T-helper 2 cell (primary cell): ENCODE measurements at regions not wholly inside any gene's neighbourhood (a gene's known extent, or its start where the extent isn't known, plus 50 kb on each side); places are given as distances from the start of the nearest gene placed in this dataset.

Source experiments
- DNase-seq, 5 experiments: peaks; one replicate each; pipeline versions ENCODE4 v3.0.0 to v3.0.0-alpha.2; 2012 to 2022

DNA sequence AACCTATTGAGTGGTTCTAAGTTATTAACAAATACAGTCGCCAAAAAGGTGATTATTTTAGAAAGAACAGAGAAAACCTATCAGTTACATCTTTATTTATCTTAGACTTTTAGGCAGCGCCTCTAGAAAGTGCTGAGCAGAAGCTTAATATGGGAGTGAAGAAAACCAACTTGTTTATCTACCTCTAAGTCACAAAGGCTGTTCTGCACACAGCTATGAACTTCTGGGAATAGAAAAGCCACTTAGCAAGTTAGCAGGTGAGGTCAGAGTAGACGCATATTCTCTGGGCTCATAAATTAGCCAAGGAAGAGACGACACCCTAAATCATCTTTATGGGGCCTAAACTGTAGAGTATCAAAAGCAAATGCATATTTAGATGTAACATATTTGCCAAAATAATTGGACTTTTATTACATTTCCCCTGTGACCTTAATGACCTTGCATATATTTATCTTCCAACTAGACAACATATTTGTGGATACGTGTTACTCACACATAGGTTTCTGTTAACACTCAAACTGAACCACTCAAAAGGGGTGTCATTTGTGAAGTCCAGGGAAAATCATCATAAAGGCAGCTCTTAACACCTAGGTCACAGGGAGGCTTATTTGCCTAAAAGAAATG, 267.1 kb downstream of the ADGB start:
- no peak for DNase-seq

DNA sequence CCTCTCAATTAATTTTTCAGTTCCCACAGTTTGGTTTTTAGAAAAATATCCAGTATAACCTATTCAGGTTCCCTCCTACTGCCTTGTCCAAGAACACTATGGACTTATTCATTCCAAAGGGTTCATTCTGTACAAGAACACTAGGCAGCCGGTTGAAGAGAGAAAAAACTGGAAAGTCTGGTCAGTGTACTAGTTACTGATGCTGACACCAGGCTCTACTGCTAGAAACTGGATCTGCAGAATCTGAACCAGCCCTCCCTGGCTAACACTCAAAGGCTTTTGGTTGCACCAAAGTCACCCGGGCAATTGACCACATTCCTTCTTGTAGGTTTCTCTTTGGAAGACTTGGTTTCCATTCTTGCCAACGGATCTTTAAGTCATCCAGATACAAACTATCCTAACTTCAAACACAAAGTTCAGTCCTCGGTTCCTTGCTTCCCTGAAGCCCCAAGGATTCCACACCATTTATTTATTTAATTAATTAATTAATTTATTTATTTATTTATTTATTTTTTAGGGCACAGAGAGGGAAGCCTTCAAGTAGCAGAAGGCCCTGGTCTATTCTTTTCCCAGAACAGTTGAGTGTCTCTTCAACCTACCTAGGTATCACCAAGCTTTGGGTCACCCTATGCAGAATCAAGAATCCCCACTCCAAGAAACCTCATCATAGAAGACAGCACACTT, 268.1 kb downstream of the ADGB start:
- no peak for DNase-seq

DNA sequence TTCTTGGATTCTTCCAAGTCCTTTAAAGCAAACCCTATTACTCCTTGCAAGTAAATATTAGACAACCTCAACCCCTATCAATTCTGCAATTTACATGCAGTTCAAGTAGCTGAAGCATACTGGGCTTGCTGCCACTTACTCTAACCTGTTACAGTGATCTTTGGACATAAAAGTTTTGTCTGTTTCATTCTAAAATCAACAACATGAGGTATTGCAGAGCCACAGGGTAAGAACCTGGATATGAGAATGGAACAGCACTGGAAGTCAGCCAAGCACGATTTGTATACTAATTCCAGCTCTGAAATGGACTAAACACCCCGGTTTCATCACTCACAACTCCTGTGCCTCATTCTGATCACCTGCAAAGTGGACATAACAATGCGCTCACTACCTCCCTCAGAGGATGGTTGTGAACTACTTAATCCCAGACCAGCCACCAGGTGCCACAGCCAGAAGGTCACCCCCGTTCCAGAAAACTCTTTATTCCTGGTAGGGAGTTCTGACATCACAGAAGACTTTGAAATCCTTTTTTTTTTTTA, 270.0 kb downstream of the ADGB start:
- DNase-seq = no peak

DNA sequence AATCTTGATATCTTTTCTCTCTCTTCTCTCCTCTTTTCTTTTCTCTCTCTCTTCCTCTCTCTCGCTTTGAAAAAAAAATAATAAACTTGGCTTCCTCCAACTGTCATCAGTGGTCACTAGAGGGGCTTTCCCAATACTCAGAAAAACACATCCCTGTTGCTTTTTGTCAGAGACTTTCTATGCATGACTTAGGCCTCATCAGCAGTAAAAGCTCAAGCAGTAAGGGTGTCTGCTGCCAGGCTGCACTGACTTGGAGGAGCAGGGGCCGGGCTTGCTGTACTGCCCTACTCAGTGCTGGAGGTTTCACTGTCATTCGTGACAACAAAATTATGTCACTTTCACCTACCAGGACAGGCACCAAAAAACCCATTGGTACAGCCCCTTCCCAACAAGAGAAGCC, 272.0 kb downstream of the ADGB start:
- DNase-seq = no peak

DNA sequence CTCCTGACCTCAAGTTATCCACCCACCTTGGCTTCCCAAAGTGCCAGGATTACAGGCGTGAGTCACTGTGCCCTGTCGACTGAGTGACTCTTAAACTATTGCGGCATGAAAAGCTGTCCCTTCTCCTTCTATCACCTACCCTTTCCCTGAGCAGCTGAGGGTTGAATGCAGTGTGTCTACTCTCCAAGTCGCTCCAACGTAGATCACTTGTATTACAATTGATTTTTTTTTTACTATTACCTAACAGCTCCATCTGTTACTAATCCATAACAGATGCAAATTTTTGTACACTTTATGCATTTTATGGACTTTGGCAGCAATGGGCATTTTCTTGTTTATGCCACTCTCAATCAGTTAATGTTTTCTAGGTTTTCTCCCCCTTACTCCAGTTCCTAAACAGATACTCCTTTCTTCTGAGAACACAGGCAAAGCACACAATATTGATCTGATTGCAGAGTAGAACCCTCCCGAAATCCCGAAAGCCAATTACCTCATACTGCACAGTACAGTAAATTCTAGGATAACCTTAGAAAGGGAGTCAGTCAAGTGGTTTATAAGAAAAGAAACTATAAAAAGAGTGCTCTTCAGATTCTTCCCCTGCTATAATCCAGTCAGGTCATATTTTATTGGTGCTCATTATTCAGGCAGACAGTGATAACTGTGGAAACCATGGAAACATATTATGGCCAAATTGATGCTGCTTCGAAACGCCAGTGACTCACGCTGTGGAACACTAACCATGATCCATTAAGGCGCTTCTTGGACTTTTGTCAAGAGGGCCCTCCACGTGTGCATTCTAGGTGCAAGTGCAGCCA, 273.0 kb downstream of the ADGB start:
- DNase-seq = no peak

DNA sequence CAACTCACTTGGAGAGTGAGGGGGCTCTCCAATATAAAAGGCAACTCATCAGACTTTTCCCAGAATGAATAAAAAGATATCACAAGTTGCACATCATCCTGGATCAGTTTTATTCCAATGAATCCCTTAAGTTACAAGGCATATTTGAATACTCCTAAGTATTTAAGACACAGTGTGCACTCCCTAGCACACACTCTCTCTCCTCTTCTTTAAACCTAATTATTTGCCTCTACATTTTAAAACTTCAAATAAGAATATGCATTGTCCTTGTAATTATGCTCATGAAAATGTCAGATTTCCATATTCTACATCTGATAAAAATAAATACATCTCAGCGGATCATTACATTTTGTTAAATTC, 273.6 kb downstream of the ADGB start:
- DNase-seq = no peak

DNA sequence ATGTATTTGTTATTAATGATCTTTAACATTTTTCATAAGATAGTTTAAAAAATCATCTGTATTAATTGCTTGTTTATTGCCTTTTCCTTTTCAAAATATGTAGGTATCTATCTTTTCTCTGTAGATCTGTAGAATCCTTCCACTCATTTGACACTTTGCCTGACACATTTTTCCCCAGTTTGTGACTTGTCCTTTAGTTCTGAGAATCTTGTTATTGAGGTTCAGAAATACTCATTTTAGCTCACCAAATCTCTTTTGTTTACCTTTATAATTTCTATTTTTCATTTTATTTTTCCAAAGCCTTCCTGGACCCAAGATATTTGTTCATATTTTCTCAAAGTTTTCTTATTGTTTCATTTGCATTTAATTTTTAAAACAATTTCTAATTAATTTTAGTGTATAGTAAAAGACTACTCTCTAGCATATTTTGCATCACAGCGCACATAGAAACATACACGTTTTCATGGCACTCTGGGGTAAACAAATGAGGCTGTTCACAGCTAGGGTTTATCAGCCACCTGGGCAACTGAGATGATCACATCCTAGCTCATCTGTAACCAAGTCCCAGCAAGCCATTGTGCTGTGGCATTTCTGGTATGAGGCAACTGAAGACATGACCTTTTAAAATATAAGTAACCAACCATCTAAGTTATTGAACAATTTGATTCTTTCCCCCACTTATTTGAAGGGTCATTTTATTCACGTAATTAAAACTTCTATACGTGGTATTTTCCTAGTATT, 275.7 kb downstream of the ADGB start:
- DNase-seq = no peak

DNA sequence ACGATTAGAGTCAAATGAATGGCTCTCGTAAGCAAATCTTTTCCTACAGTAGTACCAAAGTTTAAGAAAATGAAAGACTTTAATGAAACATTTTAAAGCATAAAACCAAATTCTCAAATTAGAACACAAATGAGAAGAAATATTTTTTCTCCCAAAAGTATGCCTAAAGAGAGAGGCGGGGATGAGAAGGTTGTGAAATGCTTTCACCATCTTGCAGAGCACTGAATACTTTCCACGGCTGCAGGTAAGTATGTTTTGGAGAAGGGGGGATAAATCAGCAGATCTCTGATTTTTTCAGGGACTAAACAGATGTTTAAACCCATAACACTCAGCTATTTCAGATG, 277.1 kb downstream of the ADGB start:
- no peak for DNase-seq

DNA sequence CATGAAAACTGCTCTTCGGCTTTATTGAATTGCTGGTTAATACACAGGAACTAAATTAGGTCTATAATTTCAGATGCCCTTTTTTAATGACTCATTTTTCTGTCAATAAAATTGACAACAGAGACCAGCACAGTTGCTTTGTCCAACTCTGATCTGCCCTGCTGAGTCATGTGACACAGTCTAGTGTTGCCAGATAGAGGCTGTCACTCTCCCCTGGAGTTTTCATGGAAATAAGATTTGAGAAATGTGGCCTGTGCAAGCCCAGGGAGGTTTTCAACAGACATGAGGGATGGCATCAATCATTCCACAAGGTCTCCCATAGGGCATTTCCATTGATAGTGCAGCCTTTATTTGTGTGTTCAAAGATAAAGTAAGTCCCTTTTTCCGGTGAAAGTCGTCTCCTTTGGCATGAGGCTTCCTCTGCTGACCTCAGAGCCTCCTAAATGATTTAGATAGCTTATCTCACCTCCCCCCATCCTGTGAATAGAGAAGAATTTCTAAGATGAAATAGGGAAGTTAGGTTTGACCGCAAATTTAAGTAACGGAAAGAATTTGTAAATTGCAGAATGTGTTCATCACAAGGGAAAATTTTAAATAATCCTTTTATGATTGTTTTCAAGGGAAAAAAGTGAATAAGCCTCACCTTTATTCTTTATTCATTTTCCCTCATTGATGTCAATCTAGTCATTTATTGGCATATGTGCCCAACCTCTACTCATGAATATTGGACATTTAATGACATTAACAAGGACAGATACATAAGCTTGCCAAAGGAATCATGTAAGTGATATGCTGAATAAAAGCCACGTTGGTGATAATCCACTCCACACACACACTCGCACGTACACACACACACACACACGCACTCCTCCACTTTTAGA, 277.7 kb downstream of the ADGB start:
- no peak for DNase-seq

DNA sequence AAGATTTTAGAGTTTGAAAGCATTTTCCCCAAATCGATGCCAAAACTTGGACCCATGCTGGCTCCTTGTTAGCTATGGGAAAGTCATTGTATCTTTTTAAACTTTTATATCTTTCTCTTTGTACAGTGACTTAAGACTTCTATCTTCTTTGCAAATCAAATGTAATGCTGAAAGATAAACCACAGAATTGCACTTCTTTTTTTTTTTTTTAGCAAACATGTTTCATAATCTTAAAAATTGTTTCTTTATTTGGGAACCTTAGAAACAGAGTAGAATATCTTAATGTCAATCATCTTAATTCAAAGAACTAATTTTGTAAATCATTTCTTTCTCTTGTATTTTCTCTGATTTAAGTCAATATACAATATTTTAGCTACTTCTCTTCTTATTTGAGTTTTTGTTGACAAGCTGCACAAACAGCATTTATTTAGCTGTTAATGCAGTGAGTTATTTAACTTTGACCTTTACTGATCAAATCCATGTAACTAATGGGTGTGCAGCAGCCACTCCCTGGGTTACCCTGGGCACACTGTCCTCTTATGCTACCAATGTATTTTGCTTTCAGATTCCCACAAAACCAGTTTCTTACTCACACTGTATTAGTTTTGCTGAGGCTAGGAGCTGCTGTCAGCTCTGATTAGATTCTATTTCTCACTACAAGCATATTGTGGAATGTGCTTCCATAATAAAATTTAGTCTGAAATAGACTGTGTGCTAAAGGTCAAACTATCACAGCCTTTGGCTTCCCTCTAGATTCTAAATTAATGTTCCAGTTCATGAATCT, 279.6 kb downstream of the ADGB start:
- no peak for DNase-seq

DNA sequence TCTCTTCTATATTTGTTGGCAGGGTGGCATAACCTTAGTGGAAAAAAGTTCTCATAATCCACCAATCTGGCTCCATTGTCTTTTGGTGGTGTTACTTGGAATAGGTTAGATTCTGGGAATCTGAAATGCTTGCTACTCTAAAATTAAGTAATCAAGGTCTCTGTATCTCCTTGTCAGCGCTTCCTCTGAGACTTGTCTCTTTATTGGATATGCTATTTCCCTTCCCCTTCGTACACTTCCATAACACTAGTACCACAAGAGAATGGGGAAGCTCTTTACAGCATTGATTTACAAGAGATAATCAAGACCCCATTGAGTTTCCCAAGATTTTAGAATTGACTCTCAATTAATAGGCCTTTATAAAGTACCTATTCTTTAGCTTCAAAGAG, 280.2 kb downstream of the ADGB start:
- no peak for DNase-seq

DNA sequence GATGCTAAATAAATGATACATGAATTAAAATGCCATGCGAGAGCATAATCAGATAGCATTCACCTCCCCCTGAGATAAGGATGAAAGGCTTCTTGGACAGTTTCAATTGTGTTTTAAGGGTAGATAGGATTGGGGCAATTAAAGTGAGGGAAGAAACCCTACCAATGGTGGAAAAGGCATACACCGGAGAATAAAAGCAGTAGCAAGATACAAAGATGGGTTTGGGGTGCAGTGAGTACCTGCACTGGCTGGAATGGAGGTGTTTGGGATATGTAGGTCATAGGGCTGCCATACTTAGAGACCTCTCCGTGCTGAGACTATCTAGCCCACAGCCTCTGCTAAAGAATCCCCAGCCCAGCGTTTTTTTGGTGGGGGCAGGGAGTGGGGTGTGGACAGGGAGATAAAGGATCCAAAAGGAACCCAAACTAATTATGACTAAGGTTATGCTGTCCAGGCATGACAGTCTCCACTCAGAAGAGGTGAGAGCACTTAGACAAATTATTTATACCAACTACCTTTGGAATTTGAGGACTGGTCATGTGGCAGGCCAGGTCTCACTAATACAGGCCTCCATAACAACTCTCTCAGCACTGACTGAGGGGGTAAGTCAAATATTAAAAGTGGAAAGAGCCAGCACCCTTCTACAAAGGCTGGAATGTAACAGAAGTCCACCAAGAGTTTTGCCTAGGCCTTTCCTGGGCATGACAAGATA, 280.8 kb downstream of the ADGB start:
- no peak for DNase-seq

DNA sequence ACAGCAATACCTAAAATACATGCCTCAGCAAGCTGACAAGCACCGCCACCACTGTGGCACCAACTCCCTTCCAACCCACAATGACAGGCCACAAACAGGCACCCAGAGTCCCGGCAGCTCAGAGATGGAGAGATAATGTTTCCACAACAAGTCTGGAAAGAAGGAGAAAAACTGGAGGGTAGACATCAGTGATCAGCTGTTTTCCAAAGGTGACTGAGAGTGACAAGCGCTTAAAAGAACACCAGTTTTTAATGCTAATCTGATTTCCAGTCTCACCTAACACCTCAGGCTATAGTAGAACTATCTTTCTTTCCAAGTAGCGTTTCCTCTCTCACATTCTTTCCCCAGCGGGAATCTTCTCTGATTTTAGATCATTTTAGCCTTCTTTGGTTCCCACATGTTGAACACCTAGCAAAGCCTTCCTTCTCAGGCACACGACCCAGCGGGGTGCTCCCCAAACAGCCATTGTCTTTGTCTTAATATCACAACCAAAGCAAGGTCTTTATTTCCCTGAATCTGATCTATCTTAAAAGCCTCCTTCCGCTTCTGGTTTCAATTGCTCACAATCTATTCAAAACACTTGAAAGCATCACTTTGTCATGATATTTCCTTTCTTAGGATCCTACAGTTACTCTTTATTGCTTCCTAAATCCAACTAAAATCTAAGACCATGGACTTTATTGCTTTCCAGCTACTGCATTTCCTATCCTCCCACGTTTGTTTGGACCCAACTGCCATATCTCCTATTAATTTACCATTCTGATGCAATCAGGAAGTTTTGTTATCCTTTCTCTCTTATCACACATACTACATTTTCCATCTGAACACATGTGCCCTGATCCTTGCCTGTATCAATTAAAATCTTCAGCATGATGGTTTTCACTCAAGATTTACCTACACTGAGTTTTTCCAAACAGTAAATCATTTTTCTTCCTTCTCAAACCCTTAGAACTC, 282.7 kb downstream of the ADGB start:
- DNase-seq = no peak

DNA sequence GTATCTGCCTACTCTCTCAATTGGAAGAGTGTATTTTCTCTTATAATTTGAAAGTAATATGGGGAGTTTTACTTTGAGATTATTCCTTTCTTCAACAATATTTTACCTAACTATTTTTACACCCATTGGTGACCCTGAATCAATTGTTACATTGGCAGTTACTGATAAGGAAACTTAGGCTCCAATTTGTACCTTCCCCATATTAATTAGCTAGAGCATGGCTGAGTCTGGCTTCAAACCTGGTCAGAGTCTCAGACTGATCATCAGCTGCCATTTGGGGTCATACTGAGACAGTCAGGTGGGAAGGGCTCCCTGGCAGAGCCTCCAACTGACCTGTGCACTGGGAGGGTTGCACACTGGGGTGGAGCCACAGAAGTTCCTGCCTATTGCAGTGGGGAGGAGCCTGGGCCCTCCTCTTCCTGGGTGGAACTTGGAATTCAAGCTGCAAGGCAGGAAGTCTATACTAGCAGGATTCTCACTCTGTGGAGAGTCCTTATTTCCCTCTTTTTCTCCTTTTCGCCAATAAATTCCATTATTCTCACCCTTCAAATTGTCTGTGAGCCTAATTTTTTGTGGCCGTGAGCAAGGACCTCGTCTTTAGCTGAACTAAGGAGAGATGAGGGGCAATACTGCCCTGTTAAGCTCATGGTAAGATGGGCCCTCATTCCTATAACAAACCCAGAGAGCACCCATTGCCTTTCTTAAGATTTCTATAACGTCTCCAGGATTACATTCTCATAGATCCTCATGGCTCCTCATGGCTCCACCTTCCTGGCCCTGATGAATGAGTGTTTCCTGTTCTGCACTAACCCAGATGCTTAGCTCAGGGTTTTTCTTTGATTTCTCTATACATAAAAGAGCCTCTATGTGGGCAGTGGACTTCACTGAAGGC, 285.1 kb downstream of the ADGB start:
- DNase-seq = no peak

DNA sequence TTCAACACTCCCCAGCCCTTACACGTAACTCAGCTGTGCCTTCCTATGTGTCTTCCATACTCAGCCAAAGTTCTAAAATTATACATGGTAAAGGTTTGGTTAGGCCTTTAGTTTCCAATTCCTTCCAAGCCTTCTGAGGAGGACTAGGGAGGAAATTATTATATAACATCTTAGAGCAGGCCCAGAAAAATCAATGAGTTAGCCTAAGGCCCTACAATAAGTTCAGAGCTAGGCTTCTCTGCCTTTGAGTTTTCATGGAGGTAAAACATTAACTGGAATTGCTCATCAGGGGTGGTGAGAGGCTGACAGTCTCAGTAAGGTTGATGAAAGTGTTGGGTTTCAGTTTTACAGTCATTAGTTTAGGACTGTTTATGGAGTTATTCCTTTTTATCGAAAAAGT, 286.0 kb downstream of the ADGB start:
- DNase-seq = no peak

DNA sequence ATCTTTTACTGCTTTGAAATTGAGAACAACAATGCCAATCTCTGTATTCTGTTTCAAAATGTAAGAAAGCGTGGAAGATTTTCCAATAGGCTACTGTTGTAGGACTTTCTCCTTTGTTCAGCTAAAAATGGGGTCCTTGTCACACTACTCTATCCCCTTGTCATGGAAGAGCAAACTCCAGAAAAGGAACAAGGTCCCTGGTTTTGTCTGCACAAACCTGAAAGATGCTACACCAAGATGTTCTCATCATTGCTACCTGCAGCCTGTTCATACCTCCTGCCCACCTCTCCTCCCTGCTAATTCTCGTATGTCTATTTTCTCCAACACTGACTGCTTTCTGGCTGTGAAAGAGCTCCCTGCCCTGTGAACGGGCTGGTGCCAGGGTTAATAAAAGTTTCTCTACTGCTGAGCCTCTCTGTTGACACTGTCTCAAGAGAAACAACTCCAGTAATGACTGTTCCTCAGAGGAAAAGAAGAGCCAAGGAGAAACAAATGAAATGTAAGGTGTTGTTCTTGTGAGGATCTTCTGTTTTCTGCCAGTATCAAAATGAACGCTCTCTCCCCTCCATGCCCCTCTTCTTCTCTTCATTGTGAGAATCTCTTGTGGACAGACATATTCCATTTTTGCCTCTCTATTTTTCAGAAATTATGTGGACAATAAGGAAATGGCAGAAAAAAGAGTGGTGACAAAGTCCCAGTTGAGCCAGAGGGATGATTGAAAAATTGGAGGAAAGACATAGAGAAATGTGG, 287.1 kb downstream of the ADGB start:
- no peak for DNase-seq

DNA sequence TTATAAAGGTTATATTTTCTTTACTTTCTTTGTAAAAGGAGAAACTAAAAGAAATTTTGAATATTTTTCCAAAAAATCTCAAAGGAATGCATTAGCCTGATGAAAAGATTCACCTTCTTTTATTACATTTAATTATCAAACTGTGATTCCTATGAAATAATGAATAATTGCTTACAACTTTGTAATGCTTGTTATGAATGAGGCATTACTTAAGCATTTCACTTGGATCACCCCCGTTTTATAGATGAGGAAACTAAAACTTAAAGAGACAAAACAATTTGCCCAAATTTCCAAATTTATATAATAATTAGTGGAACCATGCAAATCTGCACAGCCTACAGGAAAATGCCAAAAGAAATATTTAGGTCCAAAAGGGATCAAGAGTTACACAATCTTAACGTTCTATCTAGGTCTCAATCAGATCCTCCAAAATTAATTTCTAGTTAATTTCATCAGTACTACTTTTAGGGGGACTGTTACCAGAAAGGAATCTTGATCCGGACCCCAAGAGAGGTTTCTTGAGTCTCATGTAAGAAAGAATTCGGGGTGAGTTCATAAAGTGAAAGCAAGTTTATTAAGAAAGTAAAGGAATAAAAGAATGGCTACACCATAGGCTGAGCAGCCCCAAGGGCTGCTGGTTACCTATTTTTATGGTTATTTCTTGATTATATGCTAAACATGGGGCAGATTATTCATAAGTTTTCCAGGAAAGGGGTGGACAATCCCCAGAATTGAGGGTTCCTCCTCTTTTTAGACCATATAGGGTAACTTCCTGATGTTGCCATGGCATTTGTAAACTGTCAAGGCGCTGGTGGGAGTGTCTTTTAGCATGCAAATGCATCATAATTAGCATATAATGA, 288.0 kb downstream of the ADGB start:
- no peak for DNase-seq
